ENCODE measurements at regions not wholly inside any gene's neighbourhood (a gene's known extent, or its start where the extent isn't known, plus 50 kb on each side); places are given as distances from the start of the nearest gene placed in this dataset.

GRCh38 chr14:51454351-51454750, 197.4 kb upstream of the FRMD6 start:
- TF ChIP-seq POLR2A (IDR thresholded peaks at IDR 0.05; ENCODE audit: low read depth, low read length) (no peak), TAF1 (IDR thresholded peaks at IDR 0.05; ENCODE audit: low read depth, low read length) (no peak)

All from GM12891 (cell line).